ENCODE measurements at regions not wholly inside any gene's neighbourhood (a gene's known extent, or its start where the extent isn't known, plus 50 kb on each side); places are given as distances from the start of the nearest gene placed in this dataset.
"Not testable (repeated sequence)": the region's sequence is repeated elsewhere in the genome, so short reads cannot be mapped to it uniquely, and the experiment has no call there.

GRCh38 chr10:95137990-95138625 is 55.9 kb upstream of the ACSM6 start:
- H3K4me3 ChIP-seq (ENCODE audit: low read depth, low read length); H3K4me1 ChIP-seq (ENCODE audit: insufficient read depth); H3K27ac ChIP-seq (ENCODE audit: low read depth); DNase-seq (ENCODE audit: extremely low spot score); H3K36me3 ChIP-seq (ENCODE audit: insufficient read depth): not testable (repeated sequence)
- WGBS, result 90% methylated on average over 1 of the region's 1 CpG

GRCh38 chr10:95134490-95134889 is 59.5 kb upstream of the ACSM6 start:
- H3K27ac ChIP-seq (ENCODE audit: low read depth), result no peak overlapping the region
- H3K4me3 ChIP-seq (ENCODE audit: low read depth, low read length), result no peak overlapping the region
- no peaks in the 10 kb centered on the region for H3K4me1 ChIP-seq (ENCODE audit: insufficient read depth)
- DNase-seq (ENCODE audit: extremely low spot score), result no peak
- H3K36me3 ChIP-seq (ENCODE audit: insufficient read depth), result no peaks in the 10 kb centered on the region
- WGBS, result 86% methylated on average over 1 of the region's 1 CpG

- Histone ChIP-seq H3K36me3 (ENCODE audit: insufficient read depth) (no peaks in the 10 kb centered on the region), H3K4me3 (ENCODE audit: low read depth, low read length) (no peak overlapping the region), H3K27ac (ENCODE audit: low read depth) (no peak overlapping the region), H3K4me1 (ENCODE audit: insufficient read depth) (no peaks in the 10 kb centered on the region)
- DNase-seq (ENCODE audit: extremely low spot score), result no peak
- WGBS, result 59% methylated on average over 2 of the region's 2 CpGs
Observed at GRCh38 chr10:95133997-95134396, 60.0 kb upstream of the ACSM6 start.

GRCh38 chr10:95133016-95133752 is 60.9 kb upstream of the ACSM6 start:
- DNase-seq (ENCODE audit: extremely low spot score), result peak; percentile 6
- H3K4me3 ChIP-seq (ENCODE audit: low read depth, low read length), result no peak overlapping the region
- WGBS, result 59% methylated on average over 4 of the region's 4 CpGs

GRCh38 chr10:95130429-95130828 is 61.1 kb upstream of the CYP2C8 start:
- WGBS, result 95% methylated on average over 2 of the region's 2 CpGs
- H3K27ac ChIP-seq (ENCODE audit: low read depth); H3K4me3 ChIP-seq (ENCODE audit: low read depth, low read length); DNase-seq (ENCODE audit: extremely low spot score); H3K36me3 ChIP-seq (ENCODE audit: insufficient read depth); H3K4me1 ChIP-seq (ENCODE audit: insufficient read depth): not testable (repeated sequence)

More at GRCh38 chr10:95133016-95133752, 60.9 kb upstream of the ACSM6 start:
- Histone ChIP-seq H3K27ac (ENCODE audit: low read depth) (no peak overlapping the region), H3K4me1 (ENCODE audit: insufficient read depth) (no peaks in the 10 kb centered on the region), H3K36me3 (ENCODE audit: insufficient read depth) (no peaks in the 10 kb centered on the region)

- Histone ChIP-seq H3K4me3 (ENCODE audit: low read depth, low read length) (no peak overlapping the region), H3K36me3 (ENCODE audit: insufficient read depth) (no peaks in the 10 kb centered on the region), H3K27ac (ENCODE audit: low read depth) (no peak overlapping the region), H3K4me1 (ENCODE audit: insufficient read depth) (no peaks in the 10 kb centered on the region)
- no peak for DNase-seq (ENCODE audit: extremely low spot score)
- 95% methylated on average over 1 of the region's 1 CpG for WGBS
Observed at GRCh38 chr10:95125582-95125981, 56.3 kb upstream of the CYP2C8 start.

GRCh38 chr10:95122736-95123135 is 53.4 kb upstream of the CYP2C8 start:
- 37% methylated on average over 1 of the region's 1 CpG for WGBS
- Histone ChIP-seq H3K36me3 (ENCODE audit: insufficient read depth) (no peaks in the 10 kb centered on the region), H3K27ac (ENCODE audit: low read depth) (no peak overlapping the region), H3K4me1 (ENCODE audit: insufficient read depth) (no peaks in the 10 kb centered on the region), H3K4me3 (ENCODE audit: low read depth, low read length) (no peak overlapping the region)
- no peak for DNase-seq (ENCODE audit: extremely low spot score)

GRCh38 chr10:95121904-95122303 is 52.6 kb upstream of the CYP2C8 start:
- H3K4me1 ChIP-seq (ENCODE audit: insufficient read depth), result no peaks in the 10 kb centered on the region
- no peaks in the 10 kb centered on the region for H3K36me3 ChIP-seq (ENCODE audit: insufficient read depth)
- no peak overlapping the region for H3K27ac ChIP-seq (ENCODE audit: low read depth)
- no peak overlapping the region for H3K4me3 ChIP-seq (ENCODE audit: low read depth, low read length)
- DNase-seq (ENCODE audit: extremely low spot score), result no peak
- WGBS, result 31% methylated on average over 2 of the region's 2 CpGs

Data from urinary bladder (tissue), 3 donors.